ENCODE measurements at regions not wholly inside any gene's neighbourhood (a gene's known extent, or its start where the extent isn't known, plus 50 kb on each side); places are given as distances from the start of the nearest gene placed in this dataset.

DNA sequence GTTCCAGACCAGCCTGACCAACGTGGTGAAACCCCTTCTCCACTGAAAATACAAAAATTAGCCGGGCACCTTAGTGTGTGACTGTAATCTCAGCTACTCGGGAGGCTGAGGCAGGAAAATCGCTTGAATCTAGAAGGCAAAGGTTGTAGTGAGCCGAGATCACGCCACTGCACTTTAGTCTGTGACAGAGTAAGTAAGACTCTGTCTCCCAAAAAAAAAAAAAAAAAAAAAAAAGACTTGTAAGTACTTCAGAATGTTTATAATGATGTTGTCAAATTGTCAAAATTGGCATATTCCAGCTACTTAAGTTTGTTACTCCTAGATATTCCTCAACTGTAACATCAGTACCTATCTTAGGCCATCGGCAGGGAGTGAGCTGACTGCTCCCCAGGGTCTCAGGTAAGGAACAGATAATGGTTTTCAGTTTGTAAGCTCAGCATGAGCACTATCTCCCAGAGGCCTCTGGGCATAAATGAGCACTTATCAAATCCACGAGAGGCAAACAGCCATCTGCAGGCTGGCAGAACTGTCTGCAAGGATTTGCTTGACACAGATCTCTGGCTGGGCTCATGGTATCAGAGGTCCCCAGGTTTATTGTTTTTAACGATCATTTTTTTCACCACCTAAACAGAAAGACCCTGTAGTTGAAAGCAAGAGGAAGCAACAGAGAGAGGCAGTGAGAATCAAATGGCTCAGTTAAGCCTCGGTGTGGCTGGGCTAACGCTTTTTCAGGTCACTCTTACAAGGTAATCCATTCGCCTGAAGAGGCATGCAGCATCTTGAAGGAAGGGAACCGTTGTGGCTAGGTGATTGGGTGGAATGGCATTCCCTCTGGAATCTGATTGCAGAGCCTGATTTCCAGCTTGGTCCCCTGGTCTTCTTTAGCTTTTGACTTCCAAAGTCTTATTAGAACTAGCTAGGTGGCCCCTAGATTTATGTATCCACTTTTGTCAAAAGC is 115.9 kb downstream of the LY86 start:
- Mint-ChIP-seq H3K4me3 (no peak overlapping the region), H3K27ac (no peak overlapping the region), H3K36me3 (peaks cover 0 to 4% (median 0%) of the 10 kb centered on the region in 3 donors), H3K9me3 (peaks cover 0 to 2% (median 0%) of the 10 kb centered on the region in 5 donors), H3K27me3 (peaks cover 3 to 6% of the 10 kb centered on the region in 2 donors), H3K4me1 (no peaks in the 10 kb centered on the region)
- ChIA-PET CTCF (no interaction called here), POLR2A (no interaction called here)
- Histone ChIP-seq H3K4me1 (ENCODE audit: insufficient read depth, low read length) (no peaks in the 10 kb centered on the region), H3K36me3 (ENCODE audit: insufficient read depth, low read length) (no peaks in the 10 kb centered on the region), H3K9me3 (ENCODE audit: low read length) (no peaks in the 10 kb centered on the region), H3K4me3 (ENCODE audit: low read length) (no peak overlapping the region), H3K27me3 (ENCODE audit: insufficient read depth, low read length, poor library complexity, severe bottlenecking) (no peaks in the 10 kb centered on the region), H3K27ac (ENCODE audit: low read depth, low read length) (no peak overlapping the region)
- DNase-seq, result no peak

DNA sequence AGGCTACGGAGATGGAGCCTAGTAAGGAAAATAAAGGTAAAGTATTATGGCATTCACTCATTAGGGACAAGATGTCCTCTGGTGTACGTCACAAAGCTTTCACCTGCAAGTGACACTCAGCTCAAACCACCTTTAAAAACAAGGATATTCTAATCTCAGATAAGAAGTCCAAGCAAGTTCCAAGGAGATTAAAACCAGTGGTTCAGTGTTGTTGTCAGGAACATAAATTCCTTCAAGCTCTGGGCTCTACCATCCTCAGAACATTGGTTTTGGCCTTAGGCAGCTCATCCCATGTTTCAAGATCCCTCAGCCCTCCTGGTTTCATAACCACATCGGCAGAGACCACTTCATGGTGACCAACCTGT is 116.5 kb downstream of the LY86 start:
- H3K4me3 Mint-ChIP-seq, result no peak overlapping the region
- Histone ChIP-seq H3K9me3 (ENCODE audit: low read length) (no peaks in the 10 kb centered on the region), H3K27ac (ENCODE audit: low read depth, low read length) (no peak overlapping the region), H3K4me3 (ENCODE audit: low read length) (no peak overlapping the region), H3K27me3 (ENCODE audit: insufficient read depth, low read length, poor library complexity, severe bottlenecking) (no peaks in the 10 kb centered on the region), H3K4me1 (ENCODE audit: insufficient read depth, low read length) (no peaks in the 10 kb centered on the region), H3K36me3 (ENCODE audit: insufficient read depth, low read length) (no peaks in the 10 kb centered on the region)
- CTCF ChIA-PET, result no interaction called here
- DNase-seq, result no peak
- peaks cover 3 to 7% of the 10 kb centered on the region in 2 donors for H3K27me3 Mint-ChIP-seq
- peaks cover 0 to 2% (median 0%) of the 10 kb centered on the region in 5 donors for H3K9me3 Mint-ChIP-seq
- peaks cover 0 to 4% (median 0%) of the 10 kb centered on the region in 3 donors for H3K36me3 Mint-ChIP-seq
- no peaks in the 10 kb centered on the region for H3K4me1 Mint-ChIP-seq
- POLR2A ChIA-PET, result no interaction called here
- no peak overlapping the region for H3K27ac Mint-ChIP-seq

DNA sequence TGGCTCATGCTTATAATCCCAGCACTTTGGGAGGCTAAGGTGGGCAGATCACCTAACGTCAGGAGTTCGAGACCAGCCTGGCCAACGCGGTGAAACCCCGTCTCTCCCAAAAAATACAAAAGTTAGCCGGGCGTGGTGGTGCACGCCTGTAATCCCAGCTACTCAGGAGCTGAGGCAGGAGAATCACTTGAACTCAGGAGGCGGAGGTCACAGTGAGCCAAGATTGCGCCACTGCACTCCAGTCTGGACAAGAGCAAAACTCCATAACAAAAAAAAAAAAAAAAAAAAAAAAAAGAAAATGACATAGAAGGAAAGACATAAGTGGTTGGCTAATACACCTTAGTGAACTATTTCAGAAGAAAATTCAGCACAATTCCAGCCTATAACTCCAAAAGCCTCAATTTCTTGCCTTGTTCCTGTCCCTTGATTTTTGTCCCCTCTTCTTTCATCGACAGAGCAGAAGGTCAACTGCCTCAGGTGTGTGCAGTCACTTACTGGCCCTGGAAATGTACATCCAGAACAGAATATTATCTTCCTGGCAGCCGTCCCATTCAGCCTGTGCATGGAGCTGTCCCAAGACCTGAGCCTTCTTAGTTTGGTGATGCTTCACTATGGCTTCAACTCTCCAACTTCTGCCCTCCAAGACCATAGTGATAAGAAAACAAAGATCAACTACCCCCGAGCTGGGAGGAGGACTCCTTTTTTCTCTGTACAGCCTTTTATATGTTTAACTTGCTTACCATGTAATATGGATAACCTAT is 117.6 kb downstream of the LY86 start:
- no peaks in the 10 kb centered on the region for H3K27me3 ChIP-seq (ENCODE audit: insufficient read depth, low read length, poor library complexity, severe bottlenecking)
- POLR2A ChIA-PET, result no interaction called here

DNA sequence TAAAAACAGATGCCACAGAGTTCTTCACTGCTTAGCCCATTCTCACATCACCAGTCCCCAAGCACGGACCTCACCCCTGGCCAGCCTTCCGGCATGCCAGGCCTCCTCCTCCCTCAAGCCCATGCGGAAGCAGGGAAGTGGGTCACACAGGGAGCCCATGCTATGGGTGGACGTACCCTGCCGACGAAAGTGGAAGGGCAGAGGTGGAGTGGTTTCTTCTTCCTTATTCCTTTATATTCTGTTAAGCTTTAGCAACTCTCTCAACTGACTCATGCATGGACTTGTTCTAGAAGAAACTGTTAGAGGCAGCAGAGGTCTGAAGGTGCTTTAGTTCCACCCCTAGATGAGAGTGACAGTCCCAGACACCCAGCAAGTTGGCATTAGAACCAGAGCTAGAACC is 118.6 kb downstream of the LY86 start:
- CTCF ChIA-PET, result no interaction called here
- peaks cover 16 to 19% of the 10 kb centered on the region in 2 donors for H3K27me3 Mint-ChIP-seq
- POLR2A ChIA-PET, result no interaction called here
- H3K27ac ChIP-seq (ENCODE audit: low read depth, low read length), result no peak overlapping the region
- peaks cover 8 to 12% (median 11%) of the 10 kb centered on the region in 3 donors for H3K4me1 Mint-ChIP-seq
- no peak overlapping the region for H3K4me3 ChIP-seq (ENCODE audit: low read length)
- no peaks in the 10 kb centered on the region for H3K36me3 ChIP-seq (ENCODE audit: insufficient read depth, low read length)
- H3K9me3 ChIP-seq (ENCODE audit: low read length), result no peaks in the 10 kb centered on the region
- no peak for DNase-seq
- no peak overlapping the region for H3K27ac Mint-ChIP-seq
- no peaks in the 10 kb centered on the region for H3K27me3 ChIP-seq (ENCODE audit: insufficient read depth, low read length, poor library complexity, severe bottlenecking)
- no peak overlapping the region for H3K4me3 Mint-ChIP-seq
- H3K9me3 Mint-ChIP-seq, result no peaks in the 10 kb centered on the region
- H3K4me1 ChIP-seq (ENCODE audit: insufficient read depth, low read length), result peaks cover 10% of the 10 kb centered on the region
- peaks cover 0 to 4% (median 0%) of the 10 kb centered on the region in 3 donors for H3K36me3 Mint-ChIP-seq

More for the DNA sequence above, 117.6 kb downstream of the LY86 start:
- DNase-seq, result no peak
- Mint-ChIP-seq H3K27ac (peak overlapping the region in 1 of 8 donors; percentile 12), H3K4me3 (no peak overlapping the region), H3K4me1 (peaks cover 0 to 1% (median under 1%) of the 10 kb centered on the region in 3 donors), H3K27me3 (peaks cover 13 to 15% of the 10 kb centered on the region in 2 donors), H3K36me3 (peaks cover 0 to 4% (median 0%) of the 10 kb centered on the region in 3 donors), H3K9me3 (peaks cover 0 to 2% (median 0%) of the 10 kb centered on the region in 5 donors)
- Histone ChIP-seq H3K36me3 (ENCODE audit: insufficient read depth, low read length) (no peaks in the 10 kb centered on the region), H3K4me3 (ENCODE audit: low read length) (no peak overlapping the region), H3K4me1 (ENCODE audit: insufficient read depth, low read length) (no peaks in the 10 kb centered on the region), H3K27ac (ENCODE audit: low read depth, low read length) (no peak overlapping the region), H3K9me3 (ENCODE audit: low read length) (no peaks in the 10 kb centered on the region)
- CTCF ChIA-PET, result no interaction called here

DNA sequence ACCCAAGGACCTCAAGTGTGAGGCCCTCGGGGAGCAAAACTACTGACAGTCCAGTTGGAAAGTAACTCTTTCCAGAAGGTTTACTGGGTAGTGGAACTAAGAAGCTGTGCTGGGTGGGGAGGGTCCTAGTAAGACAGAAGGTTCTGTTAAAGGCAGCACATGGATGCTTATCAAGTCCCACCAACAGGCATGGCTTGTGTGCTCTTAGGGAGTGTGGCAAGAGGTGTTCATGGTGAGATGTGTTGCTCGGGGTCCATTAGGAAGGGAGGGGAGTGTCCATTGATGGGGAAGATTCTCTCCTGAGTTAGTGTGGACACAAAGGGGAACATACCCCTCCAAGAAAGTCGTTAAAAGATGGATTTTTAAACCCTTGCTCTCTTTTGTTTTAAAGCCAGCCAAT is 120.6 kb downstream of the LY86 start:
- Histone ChIP-seq H3K27ac (ENCODE audit: low read depth, low read length) (no peak overlapping the region), H3K4me1 (ENCODE audit: insufficient read depth, low read length) (peaks cover 21% of the 10 kb centered on the region), H3K36me3 (ENCODE audit: insufficient read depth, low read length) (no peaks in the 10 kb centered on the region), H3K9me3 (ENCODE audit: low read length) (no peaks in the 10 kb centered on the region), H3K27me3 (ENCODE audit: insufficient read depth, low read length, poor library complexity, severe bottlenecking) (no peaks in the 10 kb centered on the region), H3K4me3 (ENCODE audit: low read length) (no peak overlapping the region)
- ChIA-PET CTCF (no interaction called here), POLR2A (no interaction called here)
- Mint-ChIP-seq H3K27me3 (peaks cover 20 to 25% of the 10 kb centered on the region in 2 donors), H3K36me3 (peaks cover 0 to 4% (median 0%) of the 10 kb centered on the region in 3 donors), H3K9me3 (no peaks in the 10 kb centered on the region), H3K4me1 (peaks cover 11 to 17% (median 16%) of the 10 kb centered on the region in 3 donors), H3K4me3 (no peak overlapping the region), H3K27ac (no peak overlapping the region)
- DNase-seq, result no peak

DNA sequence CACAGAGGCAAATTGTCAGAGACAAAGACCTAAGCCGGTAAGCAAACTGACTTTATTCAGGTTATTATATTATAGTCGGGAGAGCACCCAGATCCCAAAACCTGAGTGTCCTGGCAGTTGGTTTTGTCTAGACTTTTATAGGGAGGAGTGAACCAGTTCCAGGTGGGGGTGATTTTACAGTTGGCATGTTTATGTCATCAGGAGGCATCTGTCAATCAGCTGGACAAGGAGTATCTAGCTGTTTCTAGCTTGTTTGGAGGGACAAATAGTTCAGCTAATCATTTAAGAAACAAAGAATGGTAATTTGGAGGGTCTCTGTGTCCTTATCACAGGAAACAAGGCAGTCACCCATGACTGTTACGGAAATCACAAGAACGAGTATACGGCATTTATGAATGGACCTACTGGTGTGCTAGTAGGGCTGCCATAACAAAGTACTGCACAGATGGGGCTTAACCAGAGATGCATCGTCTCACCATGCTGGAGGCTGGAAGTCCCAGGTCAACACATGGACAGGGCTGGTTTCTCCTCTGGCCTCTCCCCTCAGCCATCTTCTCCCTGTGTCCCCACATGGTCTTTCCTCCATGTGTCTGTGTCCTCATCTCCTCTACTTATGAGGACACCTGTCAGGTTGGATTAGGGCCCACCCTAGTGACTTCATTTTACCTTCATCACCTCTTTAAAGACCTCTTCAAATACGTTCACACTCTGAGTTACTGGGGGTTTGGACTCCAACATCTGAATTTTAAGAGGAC is 122.7 kb downstream of the LY86 start:
- Histone ChIP-seq H3K4me1 (ENCODE audit: insufficient read depth, low read length) (peaks cover 21% of the 10 kb centered on the region), H3K27ac (ENCODE audit: low read depth, low read length) (no peak overlapping the region), H3K27me3 (ENCODE audit: insufficient read depth, low read length, poor library complexity, severe bottlenecking) (no peaks in the 10 kb centered on the region), H3K36me3 (ENCODE audit: insufficient read depth, low read length) (no peaks in the 10 kb centered on the region), H3K4me3 (ENCODE audit: low read length) (no peak overlapping the region), H3K9me3 (ENCODE audit: low read length) (no peaks in the 10 kb centered on the region)
- Mint-ChIP-seq H3K27me3 (peaks cover 22 to 25% of the 10 kb centered on the region in 2 donors), H3K4me1 (peaks cover 11 to 17% (median 16%) of the 10 kb centered on the region in 3 donors), H3K36me3 (peaks cover 0 to 4% (median 0%) of the 10 kb centered on the region in 3 donors), H3K9me3 (no peaks in the 10 kb centered on the region), H3K4me3 (peak overlapping the region in 1 of 7 donors; percentile 61), H3K27ac (peak overlapping the region in 1 of 8 donors; percentile 18)
- POLR2A ChIA-PET, result no interaction called here
- CTCF ChIA-PET, result interaction anchor here (1.0 kb wide), 1 partner anchor 10 kb away, joined by 3 read pairs; no protein-coding TSS in a partner anchor
- DNase-seq, result no peak

DNA sequence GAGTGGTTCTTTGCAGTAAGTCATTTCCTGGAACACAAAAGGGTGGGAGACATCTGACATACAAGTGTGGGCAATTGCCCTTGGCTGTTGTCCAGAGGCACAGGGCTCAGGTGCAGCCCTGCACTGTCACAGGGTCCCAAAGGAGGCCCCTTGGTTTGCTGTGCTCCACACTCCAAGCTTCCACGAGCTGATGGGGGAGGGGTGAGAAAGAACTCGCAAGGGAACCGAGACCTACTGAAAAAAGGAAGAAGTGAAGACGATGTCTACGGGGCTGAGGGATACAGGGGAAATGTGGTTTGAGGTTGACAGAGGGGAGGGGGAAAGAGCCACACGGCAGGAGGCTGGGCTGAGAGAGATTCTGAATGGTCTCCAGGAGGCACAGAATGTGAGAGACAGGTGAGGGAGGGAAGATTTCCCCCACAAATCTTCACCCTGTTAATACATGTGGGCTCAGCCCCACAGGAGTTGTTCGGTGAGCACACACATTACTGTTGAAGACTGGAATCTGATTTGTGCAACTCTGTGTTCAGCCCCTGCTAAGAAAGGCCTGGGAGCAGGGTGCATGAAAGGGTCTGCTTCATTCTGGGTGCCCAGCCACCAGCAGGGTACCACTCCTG is 123.4 kb downstream of the LY86 start:
- Mint-ChIP-seq H3K27me3 (peaks cover 21 to 25% of the 10 kb centered on the region in 2 donors), H3K4me1 (peaks cover 11 to 17% (median 16%) of the 10 kb centered on the region in 3 donors), H3K36me3 (peaks cover 0 to 4% (median 0%) of the 10 kb centered on the region in 3 donors), H3K27ac (peak overlapping the region in 1 of 8 donors; percentile 18), H3K4me3 (peak overlapping the region in 3 of 7 donors; percentile 9 to 61 (median 47)), H3K9me3 (no peaks in the 10 kb centered on the region)
- DNase-seq, result peak in 2 of 5 donors; percentile 7 to 22
- peaks cover 21% of the 10 kb centered on the region for H3K4me1 ChIP-seq (ENCODE audit: insufficient read depth, low read length)
- no peaks in the 10 kb centered on the region for H3K27me3 ChIP-seq (ENCODE audit: insufficient read depth, low read length, poor library complexity, severe bottlenecking)
- H3K9me3 ChIP-seq (ENCODE audit: low read length), result no peaks in the 10 kb centered on the region
- no peaks in the 10 kb centered on the region for H3K36me3 ChIP-seq (ENCODE audit: insufficient read depth, low read length)
- H3K27ac ChIP-seq (ENCODE audit: low read depth, low read length), result peak overlapping the region; percentile 9
- no peak overlapping the region for H3K4me3 ChIP-seq (ENCODE audit: low read length)
- ChIA-PET POLR2A (no interaction called here), CTCF (no interaction called here)

All from CD8-positive, alpha-beta memory T cell (primary cell).